ENCODE measurements at regions not wholly inside any gene's neighbourhood (a gene's known extent, or its start where the extent isn't known, plus 50 kb on each side); places are given as distances from the start of the nearest gene placed in this dataset.

GRCh38 chr1:106746448-106747085 is 309.9 kb upstream of the PRMT6 start:
- Histone ChIP-seq H3K4me3 (no peak overlapping the region), H3K9me3 (no peaks in the 10 kb centered on the region), H3K27me3 (replicated peaks; ENCODE audit: insufficient read depth) (no peaks in the 10 kb centered on the region), H3K27ac (no peak overlapping the region), H3K36me3 (no peaks in the 10 kb centered on the region), H3K4me1 (ENCODE audit: control insufficient read depth in 1 of 2, low read depth in 2 of 2) (no peaks in the 10 kb centered on the region)
- DNase-seq (ENCODE audit: low spot score) (no peak), ATAC-seq (ENCODE audit: insufficient number of reproducible peaks, low FRiP score, low read depth) (no peak)
- TF ChIP-seq CTCF (IDR thresholded peaks at IDR 0.05) = no peak

- H3K36me3 ChIP-seq = no peaks in the 10 kb centered on the region
- no peaks in the 10 kb centered on the region for H3K9me3 ChIP-seq
- no peak overlapping the region for H3K27ac ChIP-seq
- no peak for TF ChIP-seq CTCF (IDR thresholded peaks at IDR 0.05)
- H3K27me3 ChIP-seq (replicated peaks; ENCODE audit: insufficient read depth) = no peaks in the 10 kb centered on the region
- ATAC-seq (ENCODE audit: insufficient number of reproducible peaks, low FRiP score, low read depth) = no peak
- H3K4me3 ChIP-seq = no peak overlapping the region
- H3K4me1 ChIP-seq (ENCODE audit: control insufficient read depth in 1 of 2, low read depth in 2 of 2) = no peaks in the 10 kb centered on the region
- no peak for DNase-seq (ENCODE audit: low spot score)
Measured at GRCh38 chr1:106747232-106747631, 309.2 kb upstream of the PRMT6 start.

GRCh38 chr1:106747791-106748190 is 308.7 kb upstream of the PRMT6 start:
- TF ChIP-seq CTCF (IDR thresholded peaks at IDR 0.05) = no peak
- Histone ChIP-seq H3K27ac (no peak overlapping the region), H3K36me3 (no peaks in the 10 kb centered on the region), H3K9me3 (no peaks in the 10 kb centered on the region), H3K4me3 (no peak overlapping the region), H3K4me1 (ENCODE audit: control insufficient read depth in 1 of 2, low read depth in 2 of 2) (no peaks in the 10 kb centered on the region), H3K27me3 (replicated peaks; ENCODE audit: insufficient read depth) (no peaks in the 10 kb centered on the region)
- DNase-seq (ENCODE audit: low spot score) = no peak
- no peak for ATAC-seq (ENCODE audit: insufficient number of reproducible peaks, low FRiP score, low read depth)

- no peaks in the 10 kb centered on the region for H3K27me3 ChIP-seq (replicated peaks; ENCODE audit: insufficient read depth)
- no peaks in the 10 kb centered on the region for H3K36me3 ChIP-seq
- DNase-seq (ENCODE audit: low spot score) (no peak), ATAC-seq (ENCODE audit: insufficient number of reproducible peaks, low FRiP score, low read depth) (no peak)
- H3K4me1 ChIP-seq (ENCODE audit: control insufficient read depth in 1 of 2, low read depth in 2 of 2) = no peaks in the 10 kb centered on the region
- no peak overlapping the region for H3K27ac ChIP-seq
- TF ChIP-seq CTCF (IDR thresholded peaks at IDR 0.05) = no peak
- no peaks in the 10 kb centered on the region for H3K9me3 ChIP-seq
- no peak overlapping the region for H3K4me3 ChIP-seq
Measured at GRCh38 chr1:106748606-106749005, 307.9 kb upstream of the PRMT6 start.

GRCh38 chr1:106749491-106749890 is 307.0 kb upstream of the PRMT6 start:
- no peaks in the 10 kb centered on the region for H3K4me1 ChIP-seq (ENCODE audit: control insufficient read depth in 1 of 2, low read depth in 2 of 2)
- no peaks in the 10 kb centered on the region for H3K27me3 ChIP-seq (replicated peaks; ENCODE audit: insufficient read depth)
- no peaks in the 10 kb centered on the region for H3K9me3 ChIP-seq
- DNase-seq (ENCODE audit: low spot score) = no peak
- TF ChIP-seq CTCF (IDR thresholded peaks at IDR 0.05) = no peak
- ATAC-seq (ENCODE audit: insufficient number of reproducible peaks, low FRiP score, low read depth) = no peak
- H3K4me3 ChIP-seq = no peak overlapping the region
- H3K27ac ChIP-seq = no peak overlapping the region
- H3K36me3 ChIP-seq = no peaks in the 10 kb centered on the region

Data from thoracic aorta (tissue), 2 donors.